ENCODE measurements at regions not wholly inside any gene's neighbourhood (a gene's known extent, or its start where the extent isn't known, plus 50 kb on each side); places are given as distances from the start of the nearest gene placed in this dataset.

- Histone ChIP-seq H2AFZ (ENCODE audit: low read length) (no peak overlapping the region), H3K27ac (ENCODE audit: low read depth, low read length, poor library complexity, severe bottlenecking) (no peak overlapping the region), H3K4me3 (ENCODE audit: low read depth, low read length, poor library complexity, severe bottlenecking) (no peak overlapping the region), H3K4me1 (ENCODE audit: insufficient read depth, low read length, poor library complexity, severe bottlenecking) (no peaks in the 10 kb centered on the region), H4K20me1 (ENCODE audit: insufficient read depth, low read length) (no peaks in the 10 kb centered on the region), H3K9me3 (ENCODE audit: low read length) (no peaks in the 10 kb centered on the region), H3K4me2 (ENCODE audit: low read length) (no peak overlapping the region), H3K79me2 (ENCODE audit: insufficient read depth, low read depth, low read length) (no peaks in the 10 kb centered on the region), H3K9me2 (ENCODE audit: insufficient read depth, low read length) (no peaks in the 10 kb centered on the region), H3K36me3 (ENCODE audit: insufficient read depth, low read length) (no peaks in the 10 kb centered on the region)
- no TSS peak for BruUV-seq (replicated peaks)
- POLR2A ChIA-PET = interaction anchor here (0.6 kb wide), 3 partner anchors 32 to 852 kb away, joined by 3 to 5 read pairs (median 4); no protein-coding TSS in a partner anchor
- TF ChIP-seq, protein P1, sequence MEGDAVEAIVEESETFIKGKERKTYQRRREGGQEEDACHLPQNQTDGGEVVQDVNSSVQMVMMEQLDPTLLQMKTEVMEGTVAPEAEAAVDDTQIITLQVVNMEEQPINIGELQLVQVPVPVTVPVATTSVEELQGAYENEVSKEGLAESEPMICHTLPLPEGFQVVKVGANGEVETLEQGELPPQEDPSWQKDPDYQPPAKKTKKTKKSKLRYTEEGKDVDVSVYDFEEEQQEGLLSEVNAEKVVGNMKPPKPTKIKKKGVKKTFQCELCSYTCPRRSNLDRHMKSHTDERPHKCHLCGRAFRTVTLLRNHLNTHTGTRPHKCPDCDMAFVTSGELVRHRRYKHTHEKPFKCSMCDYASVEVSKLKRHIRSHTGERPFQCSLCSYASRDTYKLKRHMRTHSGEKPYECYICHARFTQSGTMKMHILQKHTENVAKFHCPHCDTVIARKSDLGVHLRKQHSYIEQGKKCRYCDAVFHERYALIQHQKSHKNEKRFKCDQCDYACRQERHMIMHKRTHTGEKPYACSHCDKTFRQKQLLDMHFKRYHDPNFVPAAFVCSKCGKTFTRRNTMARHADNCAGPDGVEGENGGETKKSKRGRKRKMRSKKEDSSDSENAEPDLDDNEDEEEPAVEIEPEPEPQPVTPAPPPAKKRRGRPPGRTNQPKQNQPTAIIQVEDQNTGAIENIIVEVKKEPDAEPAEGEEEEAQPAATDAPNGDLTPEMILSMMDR (conservative IDR thresholded peaks at IDR 0.05; ENCODE audit: low read length) = no peak
- no peak for TF ChIP-seq EZH2phosphoT487 (IDR thresholded peaks at IDR 0.05; ENCODE audit: borderline replicate concordance, low read depth, low read length)
- DNase-seq (ENCODE audit: low spot score) = no peak
- intact Hi-C loops (cut with micrococcal nuclease; ENCODE audit: unreplicated experiment) = no loop called here
- CTCF ChIA-PET (ENCODE audit: unreplicated experiment) = no interaction called here
These were observed 95.2 kb upstream of the SEMA6D start for GRCh38 chr15:47622055-47622454.

DNA sequence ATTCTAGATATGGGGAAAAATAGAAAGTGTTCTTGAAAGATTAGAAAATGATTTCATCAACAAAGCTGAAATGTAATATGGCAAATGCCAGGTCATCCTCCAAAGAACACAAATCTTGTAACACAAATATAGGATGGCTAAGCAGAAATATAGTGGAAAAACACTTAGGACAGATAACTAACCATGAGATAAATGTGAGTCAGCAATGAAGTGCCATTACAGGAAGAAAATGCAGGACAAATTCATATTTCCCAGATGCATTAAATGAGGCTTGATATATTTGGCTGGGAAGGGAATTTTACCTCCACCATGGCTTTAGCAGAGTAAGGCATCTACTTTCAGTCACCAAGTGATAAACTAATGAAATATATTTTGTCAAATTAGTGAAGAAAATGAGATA, 92.8 kb upstream of the SEMA6D start:
- ChIA-PET CTCF (ENCODE audit: unreplicated experiment) (no interaction called here), POLR2A (no interaction called here)
- Histone ChIP-seq H2AFZ (ENCODE audit: low read length) (no peak overlapping the region), H3K36me3 (ENCODE audit: insufficient read depth, low read length) (no peaks in the 10 kb centered on the region), H3K9me3 (ENCODE audit: low read length) (no peaks in the 10 kb centered on the region), H3K4me3 (ENCODE audit: low read depth, low read length, poor library complexity, severe bottlenecking) (no peak overlapping the region), H3K9me2 (ENCODE audit: insufficient read depth, low read length) (no peaks in the 10 kb centered on the region), H3K4me2 (ENCODE audit: low read length) (no peak overlapping the region), H3K27ac (ENCODE audit: low read depth, low read length, poor library complexity, severe bottlenecking) (no peak overlapping the region), H4K20me1 (ENCODE audit: insufficient read depth, low read length) (no peaks in the 10 kb centered on the region), H3K79me2 (ENCODE audit: insufficient read depth, low read depth, low read length) (no peaks in the 10 kb centered on the region), H3K4me1 (ENCODE audit: insufficient read depth, low read length, poor library complexity, severe bottlenecking) (no peaks in the 10 kb centered on the region)
- DNase-seq (ENCODE audit: low spot score) = no peak
- intact Hi-C loops (cut with micrococcal nuclease; ENCODE audit: unreplicated experiment) = no loop called here
- BruUV-seq (replicated peaks) = no TSS peak
- no peak for TF ChIP-seq EZH2phosphoT487 (IDR thresholded peaks at IDR 0.05; ENCODE audit: borderline replicate concordance, low read depth, low read length)
- TF ChIP-seq, protein P1 (conservative IDR thresholded peaks at IDR 0.05; ENCODE audit: low read length) = no peak

- H3K36me3 ChIP-seq (ENCODE audit: insufficient read depth, low read length) = no peaks in the 10 kb centered on the region
- intact Hi-C loops (cut with micrococcal nuclease; ENCODE audit: unreplicated experiment) = no loop called here
These were observed 78.3 kb upstream of the SEMA6D start for GRCh38 chr15:47639042-47639441.

More at GRCh38 chr15:47639042-47639441, 78.3 kb upstream of the SEMA6D start:
- Histone ChIP-seq H2AFZ (ENCODE audit: low read length) (no peak overlapping the region), H3K9me3 (ENCODE audit: low read length) (no peaks in the 10 kb centered on the region), H3K9me2 (ENCODE audit: insufficient read depth, low read length) (no peaks in the 10 kb centered on the region), H3K79me2 (ENCODE audit: insufficient read depth, low read depth, low read length) (no peaks in the 10 kb centered on the region), H3K4me2 (ENCODE audit: low read length) (no peak overlapping the region), H3K4me1 (ENCODE audit: insufficient read depth, low read length, poor library complexity, severe bottlenecking) (no peaks in the 10 kb centered on the region), H3K4me3 (ENCODE audit: low read depth, low read length, poor library complexity, severe bottlenecking) (no peak overlapping the region), H4K20me1 (ENCODE audit: insufficient read depth, low read length) (no peaks in the 10 kb centered on the region), H3K27ac (ENCODE audit: low read depth, low read length, poor library complexity, severe bottlenecking) (no peak overlapping the region)
- TF ChIP-seq EZH2phosphoT487 (IDR thresholded peaks at IDR 0.05; ENCODE audit: borderline replicate concordance, low read depth, low read length) = no peak
- TF ChIP-seq, protein P1 (conservative IDR thresholded peaks at IDR 0.05; ENCODE audit: low read length) = no peak
- POLR2A ChIA-PET = no interaction called here
- no TSS peak for BruUV-seq (replicated peaks)
- CTCF ChIA-PET (ENCODE audit: unreplicated experiment) = no interaction called here
- DNase-seq (ENCODE audit: low spot score) = no peak

All from OCI-LY7 (cell line).